ENCODE measurements at regions not wholly inside any gene's neighbourhood (a gene's known extent, or its start where the extent isn't known, plus 50 kb on each side); places are given as distances from the start of the nearest gene placed in this dataset.

DNA sequence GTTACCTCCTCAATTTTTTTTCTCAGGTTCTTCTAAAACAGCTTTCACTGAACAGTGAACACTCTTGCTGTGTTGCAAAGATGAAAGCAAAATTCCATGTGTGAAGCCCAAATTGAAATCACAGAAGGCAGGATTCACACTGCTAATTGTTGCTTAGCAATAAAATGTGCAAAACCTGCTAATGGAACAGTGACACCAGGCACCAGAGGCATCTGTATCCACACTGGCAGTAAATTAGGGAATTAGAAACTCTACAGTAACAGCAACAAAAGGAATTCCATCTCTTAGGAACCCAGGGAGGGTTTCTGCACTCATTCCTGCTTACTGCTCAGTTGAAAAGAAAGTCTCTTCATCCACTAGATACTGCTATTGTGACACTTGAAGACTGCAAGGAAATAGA is 202.3 kb downstream of the GXYLT1 start:
- TF ChIP-seq, protein P1, sequence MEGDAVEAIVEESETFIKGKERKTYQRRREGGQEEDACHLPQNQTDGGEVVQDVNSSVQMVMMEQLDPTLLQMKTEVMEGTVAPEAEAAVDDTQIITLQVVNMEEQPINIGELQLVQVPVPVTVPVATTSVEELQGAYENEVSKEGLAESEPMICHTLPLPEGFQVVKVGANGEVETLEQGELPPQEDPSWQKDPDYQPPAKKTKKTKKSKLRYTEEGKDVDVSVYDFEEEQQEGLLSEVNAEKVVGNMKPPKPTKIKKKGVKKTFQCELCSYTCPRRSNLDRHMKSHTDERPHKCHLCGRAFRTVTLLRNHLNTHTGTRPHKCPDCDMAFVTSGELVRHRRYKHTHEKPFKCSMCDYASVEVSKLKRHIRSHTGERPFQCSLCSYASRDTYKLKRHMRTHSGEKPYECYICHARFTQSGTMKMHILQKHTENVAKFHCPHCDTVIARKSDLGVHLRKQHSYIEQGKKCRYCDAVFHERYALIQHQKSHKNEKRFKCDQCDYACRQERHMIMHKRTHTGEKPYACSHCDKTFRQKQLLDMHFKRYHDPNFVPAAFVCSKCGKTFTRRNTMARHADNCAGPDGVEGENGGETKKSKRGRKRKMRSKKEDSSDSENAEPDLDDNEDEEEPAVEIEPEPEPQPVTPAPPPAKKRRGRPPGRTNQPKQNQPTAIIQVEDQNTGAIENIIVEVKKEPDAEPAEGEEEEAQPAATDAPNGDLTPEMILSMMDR (IDR thresholded peaks at IDR 0.05; ENCODE audit: insufficient read depth, low read depth, low read length) = no peak
- no peak overlapping the region for H3K4me3 ChIP-seq (ENCODE audit: low read depth, low read length)
- POLR2A ChIA-PET = no interaction called here
- H3K36me3 ChIP-seq (ENCODE audit: control insufficient read depth, insufficient read depth, low read length) = no peaks in the 10 kb centered on the region
- no peak for DNase-seq (ENCODE audit: low read depth)
- H3K27me3 ChIP-seq (ENCODE audit: control insufficient read depth, insufficient read depth, low read length) = no peaks in the 10 kb centered on the region
- CTCF ChIA-PET = no interaction called here

DNA sequence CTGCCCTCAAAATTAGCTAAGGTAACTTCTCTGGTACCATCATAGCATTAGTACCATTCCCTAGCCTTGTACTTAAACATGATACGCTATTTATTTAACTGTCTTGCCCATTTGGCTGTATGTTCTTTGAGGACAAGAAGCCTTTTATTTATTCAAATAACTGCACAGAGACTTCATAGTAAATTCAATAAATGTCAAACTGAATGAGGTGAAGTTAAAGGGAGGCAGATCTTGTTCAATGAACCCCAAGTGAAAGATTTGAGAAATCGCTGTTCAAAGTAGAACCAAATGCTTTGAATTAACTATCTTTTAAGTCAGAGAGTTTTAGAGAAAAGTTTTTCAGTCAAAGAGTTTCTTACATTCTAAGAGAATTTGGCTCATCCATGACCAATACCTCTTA is 203.6 kb downstream of the GXYLT1 start:
- no peak for DNase-seq (ENCODE audit: low read depth)
- H3K4me3 ChIP-seq (ENCODE audit: low read depth, low read length) = no peak overlapping the region
- H3K27me3 ChIP-seq (ENCODE audit: control insufficient read depth, insufficient read depth, low read length) = no peaks in the 10 kb centered on the region
- no peaks in the 10 kb centered on the region for H3K36me3 ChIP-seq (ENCODE audit: control insufficient read depth, insufficient read depth, low read length)
- TF ChIP-seq, protein P1 (IDR thresholded peaks at IDR 0.05; ENCODE audit: insufficient read depth, low read depth, low read length) = no peak
- POLR2A ChIA-PET = no interaction called here
- CTCF ChIA-PET = no interaction called here

DNA sequence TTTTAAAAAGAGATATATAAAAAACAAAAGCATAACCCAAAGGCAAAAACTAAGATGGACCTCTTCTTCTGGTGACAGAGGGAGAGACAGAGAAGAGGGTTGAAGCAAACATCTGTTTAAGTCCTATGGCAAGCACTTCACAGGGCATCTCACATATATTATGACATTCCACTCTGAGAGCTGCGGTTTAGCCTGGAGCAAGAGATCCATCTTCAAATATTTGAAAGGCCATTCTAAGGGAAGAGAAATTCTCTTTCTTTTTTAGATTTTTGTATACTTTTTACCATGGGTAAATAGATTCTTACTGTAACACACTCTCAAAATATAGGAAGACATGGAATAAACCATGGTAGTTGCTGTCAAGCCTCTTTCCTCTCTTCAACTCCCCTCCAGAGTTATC is 204.1 kb downstream of the GXYLT1 start:
- ChIA-PET CTCF (interaction anchor here (0.8 kb wide), 1 partner anchor 11 kb away, joined by 3 read pairs; no protein-coding TSS in a partner anchor), POLR2A (no interaction called here)
- Histone ChIP-seq H3K4me3 (ENCODE audit: low read depth, low read length) (no peak overlapping the region), H3K36me3 (ENCODE audit: control insufficient read depth, insufficient read depth, low read length) (no peaks in the 10 kb centered on the region), H3K27me3 (ENCODE audit: control insufficient read depth, insufficient read depth, low read length) (no peaks in the 10 kb centered on the region)
- TF ChIP-seq, protein P1 (IDR thresholded peaks at IDR 0.05; ENCODE audit: insufficient read depth, low read depth, low read length) = no peak
- no peak for DNase-seq (ENCODE audit: low read depth)

DNA sequence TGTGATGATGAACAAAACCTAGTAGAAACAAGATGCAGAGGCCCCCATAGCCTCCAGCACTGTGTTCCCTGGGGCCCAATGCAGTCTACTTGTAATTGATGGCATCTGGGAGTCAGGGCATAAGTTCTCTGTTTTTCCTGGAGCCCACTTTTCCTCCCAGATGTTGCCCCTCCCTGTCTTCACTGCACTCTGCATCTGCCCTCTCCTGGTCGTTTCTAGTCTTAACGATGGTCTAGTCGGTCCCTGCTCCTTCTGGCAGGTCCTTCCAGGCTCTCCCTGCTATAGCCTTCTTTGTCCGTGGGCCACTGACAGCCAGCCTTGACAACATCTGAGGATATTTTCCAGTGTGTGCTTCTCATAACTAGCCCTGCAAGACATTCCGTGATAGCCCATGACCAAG is 208.3 kb downstream of the GXYLT1 start:
- CTCF ChIA-PET = no interaction called here
- Histone ChIP-seq H3K27me3 (ENCODE audit: control insufficient read depth, insufficient read depth, low read length) (no peaks in the 10 kb centered on the region), H3K4me3 (ENCODE audit: low read depth, low read length) (no peak overlapping the region), H3K36me3 (ENCODE audit: control insufficient read depth, insufficient read depth, low read length) (no peaks in the 10 kb centered on the region)
- POLR2A ChIA-PET = no interaction called here
- TF ChIP-seq, protein P1 (IDR thresholded peaks at IDR 0.05; ENCODE audit: insufficient read depth, low read depth, low read length) = no peak
- DNase-seq (ENCODE audit: low read depth) = no peak

DNA sequence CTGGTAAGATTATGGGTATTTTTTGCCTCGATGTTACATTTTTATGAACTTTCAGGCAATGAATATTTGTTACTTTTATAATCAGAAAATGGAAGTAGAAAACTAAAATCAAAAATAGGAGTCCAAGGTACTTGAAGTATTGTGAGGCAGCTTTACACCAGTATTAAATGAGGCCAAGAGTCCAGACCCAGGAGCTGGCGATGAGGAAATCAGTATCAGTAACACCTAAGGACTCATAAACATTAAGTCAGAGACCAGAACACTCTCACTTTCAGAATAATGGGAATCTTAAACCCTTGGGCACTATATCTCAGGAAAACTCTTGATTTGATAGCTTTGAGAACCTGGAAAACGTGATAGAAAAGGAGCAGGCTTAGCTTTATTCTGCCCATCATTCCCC is 208.8 kb downstream of the GXYLT1 start:
- TF ChIP-seq, protein P1 (IDR thresholded peaks at IDR 0.05; ENCODE audit: insufficient read depth, low read depth, low read length) = no peak
- CTCF ChIA-PET = no interaction called here
- POLR2A ChIA-PET = no interaction called here
- no peaks in the 10 kb centered on the region for H3K36me3 ChIP-seq (ENCODE audit: control insufficient read depth, insufficient read depth, low read length)
- H3K4me3 ChIP-seq (ENCODE audit: low read depth, low read length) = no peak overlapping the region
- no peak for DNase-seq (ENCODE audit: low read depth)
- no peaks in the 10 kb centered on the region for H3K27me3 ChIP-seq (ENCODE audit: control insufficient read depth, insufficient read depth, low read length)
